ENCODE measurements at regions not wholly inside any gene's neighbourhood (a gene's known extent, or its start where the extent isn't known, plus 50 kb on each side); places are given as distances from the start of the nearest gene placed in this dataset.

DNA sequence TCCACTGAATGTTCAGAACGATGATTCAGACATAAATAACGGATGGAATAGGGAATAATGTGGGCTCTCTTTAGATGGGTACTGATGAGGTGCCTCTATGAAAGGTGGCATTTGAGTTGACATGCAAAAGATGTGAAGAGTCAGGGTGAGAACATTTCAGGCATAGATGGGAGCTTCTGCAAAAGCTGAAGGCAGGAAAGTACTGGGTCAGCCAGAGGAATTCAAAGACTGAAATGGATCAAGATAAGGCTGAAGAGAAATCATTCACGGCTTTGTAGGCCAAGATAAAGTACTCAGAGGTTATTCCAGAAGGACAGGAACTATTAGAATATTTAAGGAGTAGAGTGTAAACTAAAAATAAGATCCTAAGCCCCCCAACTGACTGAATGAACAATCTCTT lies 189.6 kb upstream of the MCTP2 start (continued):
- TF ChIP-seq, protein P1, sequence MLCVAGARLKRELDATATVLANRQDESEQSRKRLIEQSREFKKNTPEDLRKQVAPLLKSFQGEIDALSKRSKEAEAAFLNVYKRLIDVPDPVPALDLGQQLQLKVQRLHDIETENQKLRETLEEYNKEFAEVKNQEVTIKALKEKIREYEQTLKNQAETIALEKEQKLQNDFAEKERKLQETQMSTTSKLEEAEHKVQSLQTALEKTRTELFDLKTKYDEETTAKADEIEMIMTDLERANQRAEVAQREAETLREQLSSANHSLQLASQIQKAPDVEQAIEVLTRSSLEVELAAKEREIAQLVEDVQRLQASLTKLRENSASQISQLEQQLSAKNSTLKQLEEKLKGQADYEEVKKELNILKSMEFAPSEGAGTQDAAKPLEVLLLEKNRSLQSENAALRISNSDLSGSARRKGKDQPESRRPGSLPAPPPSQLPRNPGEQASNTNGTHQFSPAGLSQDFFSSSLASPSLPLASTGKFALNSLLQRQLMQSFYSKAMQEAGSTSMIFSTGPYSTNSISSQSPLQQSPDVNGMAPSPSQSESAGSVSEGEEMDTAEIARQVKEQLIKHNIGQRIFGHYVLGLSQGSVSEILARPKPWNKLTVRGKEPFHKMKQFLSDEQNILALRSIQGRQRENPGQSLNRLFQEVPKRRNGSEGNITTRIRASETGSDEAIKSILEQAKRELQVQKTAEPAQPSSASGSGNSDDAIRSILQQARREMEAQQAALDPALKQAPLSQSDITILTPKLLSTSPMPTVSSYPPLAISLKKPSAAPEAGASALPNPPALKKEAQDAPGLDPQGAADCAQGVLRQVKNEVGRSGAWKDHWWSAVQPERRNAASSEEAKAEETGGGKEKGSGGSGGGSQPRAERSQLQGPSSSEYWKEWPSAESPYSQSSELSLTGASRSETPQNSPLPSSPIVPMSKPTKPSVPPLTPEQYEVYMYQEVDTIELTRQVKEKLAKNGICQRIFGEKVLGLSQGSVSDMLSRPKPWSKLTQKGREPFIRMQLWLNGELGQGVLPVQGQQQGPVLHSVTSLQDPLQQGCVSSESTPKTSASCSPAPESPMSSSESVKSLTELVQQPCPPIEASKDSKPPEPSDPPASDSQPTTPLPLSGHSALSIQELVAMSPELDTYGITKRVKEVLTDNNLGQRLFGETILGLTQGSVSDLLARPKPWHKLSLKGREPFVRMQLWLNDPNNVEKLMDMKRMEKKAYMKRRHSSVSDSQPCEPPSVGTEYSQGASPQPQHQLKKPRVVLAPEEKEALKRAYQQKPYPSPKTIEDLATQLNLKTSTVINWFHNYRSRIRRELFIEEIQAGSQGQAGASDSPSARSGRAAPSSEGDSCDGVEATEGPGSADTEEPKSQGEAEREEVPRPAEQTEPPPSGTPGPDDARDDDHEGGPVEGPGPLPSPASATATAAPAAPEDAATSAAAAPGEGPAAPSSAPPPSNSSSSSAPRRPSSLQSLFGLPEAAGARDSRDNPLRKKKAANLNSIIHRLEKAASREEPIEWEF (IDR thresholded peaks at IDR 0.05; ENCODE audit: insufficient replicate concordance, low read depth, low read length): no peak
- TF ChIP-seq, protein P2, sequence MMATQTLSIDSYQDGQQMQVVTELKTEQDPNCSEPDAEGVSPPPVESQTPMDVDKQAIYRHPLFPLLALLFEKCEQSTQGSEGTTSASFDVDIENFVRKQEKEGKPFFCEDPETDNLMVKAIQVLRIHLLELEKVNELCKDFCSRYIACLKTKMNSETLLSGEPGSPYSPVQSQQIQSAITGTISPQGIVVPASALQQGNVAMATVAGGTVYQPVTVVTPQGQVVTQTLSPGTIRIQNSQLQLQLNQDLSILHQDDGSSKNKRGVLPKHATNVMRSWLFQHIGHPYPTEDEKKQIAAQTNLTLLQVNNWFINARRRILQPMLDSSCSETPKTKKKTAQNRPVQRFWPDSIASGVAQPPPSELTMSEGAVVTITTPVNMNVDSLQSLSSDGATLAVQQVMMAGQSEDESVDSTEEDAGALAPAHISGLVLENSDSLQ (IDR thresholded peaks at IDR 0.05): no peak

DNA sequence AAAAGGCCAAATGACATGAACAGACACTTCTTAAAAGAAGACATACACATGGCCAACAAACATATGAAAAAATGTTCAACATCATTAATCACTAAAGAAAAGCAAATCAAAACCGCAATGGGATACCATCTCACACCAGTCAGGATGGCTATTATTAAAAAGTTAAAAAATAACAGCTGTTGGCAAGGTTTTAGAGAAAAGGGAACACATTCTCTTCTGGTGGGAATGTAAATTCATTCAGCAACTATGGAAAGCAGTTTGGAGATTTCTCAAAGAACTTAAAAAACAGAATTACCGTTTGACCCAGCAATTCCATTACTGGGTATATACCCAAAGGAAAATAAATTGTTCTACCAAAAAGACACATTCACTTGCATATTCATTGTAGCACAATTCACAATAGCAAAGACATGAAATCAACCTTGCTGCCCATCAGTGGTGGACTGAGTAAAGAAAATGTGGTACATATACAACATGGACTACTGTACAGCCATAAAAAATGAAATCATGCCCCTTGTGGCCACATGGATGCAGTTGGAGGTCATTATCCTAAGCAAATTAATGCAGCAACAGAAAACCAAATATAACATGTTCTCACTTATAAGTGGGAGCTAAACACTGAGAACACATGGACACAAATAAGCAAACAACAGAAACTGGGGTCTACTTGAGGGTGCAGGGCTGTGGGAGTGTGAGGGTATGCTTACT lies 190.7 kb upstream of the MCTP2 start:
- FAIRE-seq: no peak
- BruUV-seq (replicated peaks): no TSS peak
- no peaks in the 10 kb centered on the region for H3K36me3 ChIP-seq (ENCODE audit: control insufficient read depth in 2 of 2, insufficient read depth in 2 of 2, low read length in 1 of 2)
- 62% methylated on average over 2 of the region's 2 CpGs for WGBS (ENCODE audit: insufficient coverage, insufficient replicate concordance, low lambda C conversion rate, missing lambda C conversion rate)
- no peak overlapping the region for H3K4me2 ChIP-seq (ENCODE audit: control insufficient read depth, insufficient read depth)
- SMC1A ChIA-PET (ENCODE audit: uncharacterized antibody, unreplicated experiment): no interaction called here
- CTCF ChIA-PET: interaction anchor here (0.6 to 0.7 kb wide), 2 partner anchors 10 to 71 kb away, joined by 3 read pairs; no protein-coding TSS in a partner anchor
- in situ Hi-C loops (cut with MboI) (no loop called here), intact Hi-C loops (cut with micrococcal nuclease; ENCODE audit: unreplicated experiment) (no loop called here)
- no peak for ATAC-seq
- H2AFZ ChIP-seq (ENCODE audit: control insufficient read depth, low read depth, low read length): no peak overlapping the region
- no peak overlapping the region for H3K27ac ChIP-seq (ENCODE audit: control insufficient read depth, insufficient read depth)
- no peaks in the 10 kb centered on the region for H3K4me1 ChIP-seq (ENCODE audit: control insufficient read depth, insufficient read depth, low read length)
- no peak overlapping the region for H3K9ac ChIP-seq (ENCODE audit: control insufficient read depth, insufficient read depth, low read length)
- POLR2A ChIA-PET: no interaction called here
- no peaks in the 10 kb centered on the region for H4K20me1 ChIP-seq (ENCODE audit: control insufficient read depth, insufficient read depth)
- no peak for DNase-seq (ENCODE audit: low read depth, low spot score)
- no peak overlapping the region for H3K4me3 ChIP-seq
- H3K27me3 ChIP-seq (replicated peaks in 1 of 2; ENCODE audit: control insufficient read depth in 2 of 2, insufficient read depth in 2 of 2, low read length in 1 of 2): no peaks in the 10 kb centered on the region
- RAD21 ChIA-PET (ENCODE audit: unreplicated experiment): no interaction called here
- no peaks in the 10 kb centered on the region for H3K79me2 ChIP-seq (ENCODE audit: control insufficient read depth, insufficient read depth, low read length)
- H3K9me3 ChIP-seq (replicated peaks; ENCODE audit: control insufficient read depth, insufficient read depth, low read length): no peaks in the 10 kb centered on the region
- TF ChIP-seq MEF2B (IDR thresholded peaks at IDR 0.05; ENCODE audit: partially characterized antibody, poor library complexity, severe bottlenecking): no peak
- TF ChIP-seq, protein P3, sequence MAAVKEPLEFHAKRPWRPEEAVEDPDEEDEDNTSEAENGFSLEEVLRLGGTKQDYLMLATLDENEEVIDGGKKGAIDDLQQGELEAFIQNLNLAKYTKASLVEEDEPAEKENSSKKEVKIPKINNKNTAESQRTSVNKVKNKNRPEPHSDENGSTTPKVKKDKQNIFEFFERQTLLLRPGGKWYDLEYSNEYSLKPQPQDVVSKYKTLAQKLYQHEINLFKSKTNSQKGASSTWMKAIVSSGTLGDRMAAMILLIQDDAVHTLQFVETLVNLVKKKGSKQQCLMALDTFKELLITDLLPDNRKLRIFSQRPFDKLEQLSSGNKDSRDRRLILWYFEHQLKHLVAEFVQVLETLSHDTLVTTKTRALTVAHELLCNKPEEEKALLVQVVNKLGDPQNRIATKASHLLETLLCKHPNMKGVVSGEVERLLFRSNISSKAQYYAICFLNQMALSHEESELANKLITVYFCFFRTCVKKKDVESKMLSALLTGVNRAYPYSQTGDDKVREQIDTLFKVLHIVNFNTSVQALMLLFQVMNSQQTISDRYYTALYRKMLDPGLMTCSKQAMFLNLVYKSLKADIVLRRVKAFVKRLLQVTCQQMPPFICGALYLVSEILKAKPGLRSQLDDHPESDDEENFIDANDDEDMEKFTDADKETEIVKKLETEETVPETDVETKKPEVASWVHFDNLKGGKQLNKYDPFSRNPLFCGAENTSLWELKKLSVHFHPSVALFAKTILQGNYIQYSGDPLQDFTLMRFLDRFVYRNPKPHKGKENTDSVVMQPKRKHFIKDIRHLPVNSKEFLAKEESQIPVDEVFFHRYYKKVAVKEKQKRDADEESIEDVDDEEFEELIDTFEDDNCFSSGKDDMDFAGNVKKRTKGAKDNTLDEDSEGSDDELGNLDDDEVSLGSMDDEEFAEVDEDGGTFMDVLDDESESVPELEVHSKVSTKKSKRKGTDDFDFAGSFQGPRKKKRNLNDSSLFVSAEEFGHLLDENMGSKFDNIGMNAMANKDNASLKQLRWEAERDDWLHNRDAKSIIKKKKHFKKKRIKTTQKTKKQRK (IDR thresholded peaks at IDR 0.05; ENCODE audit: low read depth, low read length): no peak
- TF ChIP-seq CREB1 (IDR thresholded peaks at IDR 0.05; ENCODE audit: low read depth): no peak
- no peak for TF ChIP-seq CHD4 (IDR thresholded peaks at IDR 0.05)
- no peak for TF ChIP-seq RUNX3 (IDR thresholded peaks at IDR 0.05; ENCODE audit: low read length)
- no peak for TF ChIP-seq KDM1A (IDR thresholded peaks at IDR 0.05; ENCODE audit: borderline replicate concordance)
- TF ChIP-seq MEF2A (IDR thresholded peaks at IDR 0.05; ENCODE audit: insufficient read depth, low read depth, low read length): no peak
- no peak for TF ChIP-seq SMC3 (IDR thresholded peaks at IDR 0.05; ENCODE audit: borderline replicate concordance, low read length)
- TF ChIP-seq, protein P4, sequence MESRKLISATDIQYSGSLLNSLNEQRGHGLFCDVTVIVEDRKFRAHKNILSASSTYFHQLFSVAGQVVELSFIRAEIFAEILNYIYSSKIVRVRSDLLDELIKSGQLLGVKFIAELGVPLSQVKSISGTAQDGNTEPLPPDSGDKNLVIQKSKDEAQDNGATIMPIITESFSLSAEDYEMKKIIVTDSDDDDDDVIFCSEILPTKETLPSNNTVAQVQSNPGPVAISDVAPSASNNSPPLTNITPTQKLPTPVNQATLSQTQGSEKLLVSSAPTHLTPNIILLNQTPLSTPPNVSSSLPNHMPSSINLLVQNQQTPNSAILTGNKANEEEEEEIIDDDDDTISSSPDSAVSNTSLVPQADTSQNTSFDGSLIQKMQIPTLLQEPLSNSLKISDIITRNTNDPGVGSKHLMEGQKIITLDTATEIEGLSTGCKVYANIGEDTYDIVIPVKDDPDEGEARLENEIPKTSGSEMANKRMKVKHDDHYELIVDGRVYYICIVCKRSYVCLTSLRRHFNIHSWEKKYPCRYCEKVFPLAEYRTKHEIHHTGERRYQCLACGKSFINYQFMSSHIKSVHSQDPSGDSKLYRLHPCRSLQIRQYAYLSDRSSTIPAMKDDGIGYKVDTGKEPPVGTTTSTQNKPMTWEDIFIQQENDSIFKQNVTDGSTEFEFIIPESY (IDR thresholded peaks at IDR 0.05): no peak

Data from GM12878 (cell line).